ENCODE measurements at regions not wholly inside any gene's neighbourhood (a gene's known extent, or its start where the extent isn't known, plus 50 kb on each side); places are given as distances from the start of the nearest gene placed in this dataset.

DNA sequence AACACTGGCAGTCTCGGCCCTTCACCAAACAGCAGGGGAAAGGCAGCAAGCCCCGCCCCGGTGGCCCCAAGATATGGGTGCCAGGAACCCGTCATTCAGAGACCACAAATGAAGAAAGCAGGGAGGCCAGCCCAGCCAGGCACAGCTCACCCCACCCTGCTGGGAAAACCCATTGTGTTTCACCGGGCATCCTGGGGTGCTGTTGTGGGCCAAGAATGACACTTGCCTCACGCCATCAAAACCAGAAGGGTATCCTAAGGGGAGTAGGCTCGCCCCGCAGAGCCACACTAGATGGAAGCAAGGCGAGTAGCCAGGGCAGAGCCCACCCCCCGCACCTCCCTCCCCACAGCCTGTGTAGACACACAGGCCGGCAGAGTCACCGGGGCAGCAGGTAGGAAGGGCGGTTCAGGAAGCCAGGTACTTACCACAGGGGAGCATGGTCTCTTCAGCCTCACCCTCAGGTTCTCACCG is 72.5 kb upstream of the KCNMA1 start:
- no peak for DNase-seq

DNA sequence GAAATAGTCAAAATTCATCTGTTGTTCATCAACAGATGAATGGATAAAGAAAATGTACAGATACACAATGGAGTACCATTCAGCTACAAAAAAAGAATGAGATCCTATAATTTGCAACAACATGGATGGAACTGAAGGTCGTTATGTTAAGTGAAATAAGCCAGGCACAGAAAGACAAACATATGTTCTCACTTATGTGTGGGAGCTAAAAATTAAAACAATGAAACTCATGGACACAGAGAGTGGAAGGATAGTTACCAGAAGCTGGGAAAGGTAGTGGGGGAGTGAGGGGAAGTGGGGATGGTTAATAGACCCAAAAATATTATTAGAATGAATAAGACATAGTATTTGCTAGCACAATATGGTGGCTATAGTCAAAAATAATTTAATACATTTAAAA is 70.0 kb upstream of the KCNMA1 start:
- no peak for DNase-seq

- DNase-seq: no peak
These were observed 64.6 kb upstream of the KCNMA1 start for GRCh38 chr10:77702166-77702565.

DNA sequence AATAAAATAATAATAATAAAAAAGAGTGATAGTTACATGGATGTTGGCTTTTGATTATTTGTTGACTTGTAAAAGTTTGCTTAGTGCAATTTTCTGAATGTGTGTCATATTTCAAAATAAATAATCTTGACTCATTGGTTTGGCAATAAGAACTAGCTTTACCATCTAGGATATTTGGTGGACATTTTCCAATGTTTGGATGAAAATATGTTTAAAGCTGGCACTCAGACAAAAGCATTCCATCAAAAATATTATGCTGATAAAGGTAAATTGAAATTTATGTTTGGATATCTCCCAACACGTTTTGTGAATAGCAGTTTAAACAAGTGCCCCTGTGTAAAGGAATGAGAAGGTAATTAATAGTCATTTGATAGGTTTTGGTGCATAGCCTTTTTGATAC is 62.5 kb upstream of the KCNMA1 start:
- no peak for DNase-seq

- no peak for DNase-seq
These were observed 61.6 kb upstream of the KCNMA1 start for GRCh38 chr10:77699080-77699645.

DNA sequence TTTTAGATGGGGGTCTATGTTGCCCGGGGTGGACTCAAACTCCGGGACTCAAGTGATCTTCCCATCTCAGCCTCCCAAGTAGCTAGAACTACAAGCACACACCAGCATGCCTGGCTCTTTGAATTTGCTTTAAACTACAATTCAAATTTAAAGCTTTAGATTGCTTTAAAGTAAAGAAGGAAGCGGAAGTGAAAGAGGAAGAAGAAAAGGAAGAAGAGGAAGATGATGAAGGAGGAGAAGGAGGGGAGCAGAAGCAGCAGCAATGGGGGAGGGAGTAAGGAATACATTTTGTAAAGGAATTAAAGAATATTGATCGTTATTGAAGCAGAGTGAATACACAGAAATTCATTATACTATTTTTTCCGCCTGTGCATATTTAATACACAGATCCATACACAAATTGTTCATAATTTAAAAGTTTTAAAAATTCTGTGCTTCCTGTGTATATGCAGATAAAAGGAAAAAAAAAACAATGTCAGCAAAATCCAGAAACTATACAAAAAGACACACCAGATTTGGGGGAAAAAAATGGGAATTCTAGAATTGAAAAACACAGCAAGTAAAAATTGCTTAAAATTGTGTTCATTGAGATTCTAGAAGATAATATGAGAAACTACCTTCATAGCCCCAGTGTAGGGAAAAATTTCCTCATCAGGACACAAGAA is 60.8 kb upstream of the KCNMA1 start:
- no peak for DNase-seq

DNA sequence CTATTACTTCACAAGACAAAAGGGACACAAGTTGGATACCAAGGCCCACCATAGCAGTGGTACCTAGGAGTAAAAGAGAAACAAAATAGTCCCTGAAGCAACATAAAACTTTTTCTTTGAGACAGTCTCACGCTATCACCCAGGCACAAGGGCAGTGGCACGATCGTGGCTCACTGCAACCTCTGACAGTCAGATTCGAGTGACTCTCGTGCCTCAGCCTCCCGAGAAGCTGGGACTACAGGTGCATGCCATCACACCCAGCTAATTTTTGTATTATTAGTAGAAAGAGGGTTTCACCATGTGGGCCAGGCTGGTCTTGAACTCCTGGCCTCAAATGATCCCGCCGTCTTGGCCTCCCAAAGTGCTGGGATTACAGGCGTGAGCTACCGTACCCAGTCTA is 59.0 kb upstream of the KCNMA1 start:
- no peak for DNase-seq

GRCh38 chr10:77695186-77695585 is 57.6 kb upstream of the KCNMA1 start:
- no peak for DNase-seq

- no peak for DNase-seq
These were observed 55.2 kb upstream of the KCNMA1 start for GRCh38 chr10:77692782-77693181.

DNA sequence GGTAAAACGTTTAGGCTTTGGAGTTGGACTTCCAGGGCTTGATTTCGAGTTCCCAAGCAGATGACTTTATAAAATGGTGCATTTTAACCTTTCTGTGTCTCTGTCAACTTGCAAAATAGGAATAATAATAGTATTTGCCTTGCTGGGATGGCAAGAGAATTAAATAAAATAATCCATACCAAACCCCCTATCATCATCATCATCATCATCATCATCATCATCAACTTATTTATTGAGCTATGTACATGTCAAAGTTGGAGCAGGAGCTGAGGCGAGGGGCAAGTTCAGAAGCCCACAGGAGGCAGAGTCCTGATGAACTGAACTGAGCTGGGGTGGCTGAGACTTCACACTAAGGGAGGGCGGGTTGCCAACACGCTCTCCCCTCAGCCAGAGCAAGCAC is 51.7 kb upstream of the KCNMA1 start:
- no peak for DNase-seq

GRCh38 chr10:77687621-77688020 is 50.0 kb upstream of the KCNMA1 start:
- DNase-seq: no peak

Data from CD4-positive, alpha-beta T cell treated with Interferon gamma for 1 hour (primary cell).